ENCODE measurements at regions not wholly inside any gene's neighbourhood (a gene's known extent, or its start where the extent isn't known, plus 50 kb on each side); places are given as distances from the start of the nearest gene placed in this dataset.

- DNase-seq, result no peak
Measured at GRCh38 chr18:44473394-44474066, 207.2 kb upstream of the SETBP1 start.

- no peak for DNase-seq
Measured at GRCh38 chr18:44474067-44474411, 206.6 kb upstream of the SETBP1 start.

- no peak for DNase-seq
Measured at GRCh38 chr18:44474591-44474990, 206.1 kb upstream of the SETBP1 start.

- no peak for DNase-seq
Measured at GRCh38 chr18:44482761-44483160, 197.9 kb upstream of the SETBP1 start.

- no peak for DNase-seq
Measured at GRCh38 chr18:44495151-44495550, 185.5 kb upstream of the SETBP1 start.

- no peak for DNase-seq
Measured at GRCh38 chr18:44497311-44497710, 183.4 kb upstream of the SETBP1 start.

GRCh38 chr18:44497757-44498490 is 182.8 kb upstream of the SETBP1 start:
- DNase-seq, result no peak

- no peak for DNase-seq
Measured at GRCh38 chr18:44500808-44501610, 179.7 kb upstream of the SETBP1 start.

- no peak for DNase-seq
Measured at GRCh38 chr18:44502221-44502620, 178.5 kb upstream of the SETBP1 start.

GRCh38 chr18:44502790-44503189 is 177.9 kb upstream of the SETBP1 start:
- no peak for DNase-seq

- DNase-seq, result no peak
Measured at GRCh38 chr18:44503854-44504253, 176.8 kb upstream of the SETBP1 start.

- DNase-seq, result no peak
Measured at GRCh38 chr18:44507729-44508325, 172.9 kb upstream of the SETBP1 start.

- no peak for DNase-seq
Measured at GRCh38 chr18:44508474-44508873, 172.2 kb upstream of the SETBP1 start.

- DNase-seq, result no peak
Measured at GRCh38 chr18:44509048-44509447, 171.6 kb upstream of the SETBP1 start.

- no peak for DNase-seq
Measured at GRCh38 chr18:44510390-44510789, 170.3 kb upstream of the SETBP1 start.

GRCh38 chr18:44513233-44513632 is 167.5 kb upstream of the SETBP1 start:
- no peak for DNase-seq

- peak in 1 of 3 experiments; percentile 40 for DNase-seq
Measured at GRCh38 chr18:44514106-44514505, 166.6 kb upstream of the SETBP1 start.

- DNase-seq, result peak in 1 of 3 experiments; percentile 28
Measured at GRCh38 chr18:44514766-44515165, 165.9 kb upstream of the SETBP1 start.

- DNase-seq, result no peak
Measured at GRCh38 chr18:44516450-44516849, 164.2 kb upstream of the SETBP1 start.

- DNase-seq, result no peak
Measured at GRCh38 chr18:44517136-44517535, 163.6 kb upstream of the SETBP1 start.

- DNase-seq, result no peak
Measured at GRCh38 chr18:44518091-44518615, 162.5 kb upstream of the SETBP1 start.

GRCh38 chr18:44518666-44519065 is 162.0 kb upstream of the SETBP1 start:
- DNase-seq, result no peak

- no peak for DNase-seq
Measured at GRCh38 chr18:44520981-44521667, 159.6 kb upstream of the SETBP1 start.
